ENCODE measurements at regions not wholly inside any gene's neighbourhood (a gene's known extent, or its start where the extent isn't known, plus 50 kb on each side); places are given as distances from the start of the nearest gene placed in this dataset.

DNA sequence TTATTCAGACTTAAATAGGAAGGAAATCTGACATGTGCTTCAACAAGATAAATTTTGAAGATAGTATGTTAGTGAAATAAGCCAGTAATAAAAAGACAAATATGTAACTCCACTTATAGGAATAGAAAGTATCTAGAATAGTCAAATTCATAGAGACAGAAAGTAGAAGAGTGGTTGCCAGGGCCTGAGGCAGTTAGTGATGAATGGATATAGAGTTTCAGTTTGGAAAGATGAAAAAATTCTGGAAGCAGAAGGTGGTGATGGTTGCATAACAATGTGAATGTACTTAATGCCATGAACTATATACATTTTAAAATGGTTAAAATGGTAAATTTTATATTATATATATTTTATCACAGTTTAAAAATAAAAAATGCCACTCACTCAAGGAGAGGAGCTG, 54.3 kb downstream of the HAND2 start:
- Histone ChIP-seq H3K36me3 (no peaks in the 10 kb centered on the region), H3K9me3 (no peaks in the 10 kb centered on the region), H3K4me3 (no peak overlapping the region), H3K4me1 (no peaks in the 10 kb centered on the region), H3K27me3 (no peaks in the 10 kb centered on the region), H3K27ac (no peak overlapping the region)
- intact Hi-C loops (cut with DNase I) = no loop called here
- DNase-seq = no peak
- TF ChIP-seq POLR2A (IDR thresholded peaks at IDR 0.05) = no peak
- TF ChIP-seq, protein P1, sequence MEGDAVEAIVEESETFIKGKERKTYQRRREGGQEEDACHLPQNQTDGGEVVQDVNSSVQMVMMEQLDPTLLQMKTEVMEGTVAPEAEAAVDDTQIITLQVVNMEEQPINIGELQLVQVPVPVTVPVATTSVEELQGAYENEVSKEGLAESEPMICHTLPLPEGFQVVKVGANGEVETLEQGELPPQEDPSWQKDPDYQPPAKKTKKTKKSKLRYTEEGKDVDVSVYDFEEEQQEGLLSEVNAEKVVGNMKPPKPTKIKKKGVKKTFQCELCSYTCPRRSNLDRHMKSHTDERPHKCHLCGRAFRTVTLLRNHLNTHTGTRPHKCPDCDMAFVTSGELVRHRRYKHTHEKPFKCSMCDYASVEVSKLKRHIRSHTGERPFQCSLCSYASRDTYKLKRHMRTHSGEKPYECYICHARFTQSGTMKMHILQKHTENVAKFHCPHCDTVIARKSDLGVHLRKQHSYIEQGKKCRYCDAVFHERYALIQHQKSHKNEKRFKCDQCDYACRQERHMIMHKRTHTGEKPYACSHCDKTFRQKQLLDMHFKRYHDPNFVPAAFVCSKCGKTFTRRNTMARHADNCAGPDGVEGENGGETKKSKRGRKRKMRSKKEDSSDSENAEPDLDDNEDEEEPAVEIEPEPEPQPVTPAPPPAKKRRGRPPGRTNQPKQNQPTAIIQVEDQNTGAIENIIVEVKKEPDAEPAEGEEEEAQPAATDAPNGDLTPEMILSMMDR (IDR thresholded peaks at IDR 0.05) = no peak

DNA sequence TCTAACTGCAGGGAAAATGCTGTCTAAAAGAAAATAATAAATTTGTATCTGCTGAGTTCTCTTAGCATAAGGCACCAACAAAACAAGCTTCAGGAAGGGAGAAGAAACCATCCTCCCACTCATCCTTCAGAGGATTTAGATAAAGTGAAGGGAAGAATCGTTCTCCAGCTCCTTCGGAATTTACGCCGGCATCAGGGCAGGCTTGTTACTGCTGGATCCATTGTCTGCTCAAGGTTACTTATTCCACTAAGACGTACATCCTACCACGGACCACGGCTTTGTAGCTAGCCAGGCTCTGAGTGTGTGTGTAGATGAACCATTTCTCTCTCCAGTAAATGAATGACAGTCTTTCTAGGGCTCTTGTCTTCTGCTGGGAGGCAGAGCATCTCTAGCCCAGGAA, 60.4 kb downstream of the HAND2 start:
- WGBS, 2 donors = 84 to 89% methylated on average over 7 of the region's 7 CpGs
- H3K4me3 ChIP-seq = no peak overlapping the region
- no peaks in the 10 kb centered on the region for H3K9me3 ChIP-seq
- intact Hi-C loops (cut with DNase I) = no loop called here
- TF ChIP-seq, protein P1 (IDR thresholded peaks at IDR 0.05) = no peak
- no peak for TF ChIP-seq POLR2A (IDR thresholded peaks at IDR 0.05)
- no peaks in the 10 kb centered on the region for H3K36me3 ChIP-seq
- no peaks in the 10 kb centered on the region for H3K27me3 ChIP-seq
- no peak overlapping the region for H3K27ac ChIP-seq
- H3K4me1 ChIP-seq = no peaks in the 10 kb centered on the region
- DNase-seq = no peak

DNA sequence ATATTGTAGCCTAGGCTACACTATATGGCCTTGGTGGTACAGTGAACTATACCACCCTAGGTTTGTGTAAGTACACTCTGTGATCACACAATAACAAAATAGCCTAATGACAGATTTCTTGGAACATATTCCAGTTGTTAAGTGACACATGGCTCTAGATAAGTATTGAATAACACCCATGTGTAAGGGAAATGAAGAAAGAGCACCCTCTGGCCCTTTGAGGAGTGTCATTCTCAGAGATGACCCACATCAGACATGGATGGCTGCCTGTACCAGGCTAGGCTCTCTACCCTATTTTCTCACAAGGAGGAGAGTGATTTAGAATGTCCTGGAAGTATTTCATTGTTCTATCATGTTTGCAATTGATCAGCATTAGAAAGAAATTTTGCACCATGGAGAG, 61.7 kb downstream of the HAND2 start:
- Histone ChIP-seq H3K27ac (no peak overlapping the region), H3K4me3 (no peak overlapping the region), H3K4me1 (no peaks in the 10 kb centered on the region), H3K9me3 (no peaks in the 10 kb centered on the region), H3K36me3 (no peaks in the 10 kb centered on the region), H3K27me3 (no peaks in the 10 kb centered on the region)
- intact Hi-C loops (cut with DNase I) = no loop called here
- DNase-seq = no peak
- TF ChIP-seq, protein P1 (IDR thresholded peaks at IDR 0.05) = no peak
- no peak for TF ChIP-seq POLR2A (IDR thresholded peaks at IDR 0.05)

DNA sequence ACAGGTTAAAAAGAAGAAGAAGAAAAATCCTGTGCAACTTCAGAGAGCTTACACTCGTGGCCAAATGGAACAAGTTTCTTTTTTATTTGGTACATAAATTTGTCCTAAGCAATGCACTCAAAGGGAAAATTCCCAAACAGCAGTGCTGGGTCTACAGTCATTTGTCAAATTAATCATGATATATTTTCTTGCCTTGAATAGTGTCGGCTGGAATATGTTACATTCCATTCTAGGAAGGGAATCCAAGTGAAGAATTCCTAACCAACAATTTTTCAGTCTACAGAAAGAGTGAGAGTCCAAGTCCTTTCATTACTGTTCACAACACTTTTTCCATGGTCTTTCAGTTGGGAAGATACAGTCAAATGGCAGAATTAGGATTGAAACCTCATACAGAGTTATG, 63.9 kb downstream of the HAND2 start:
- intact Hi-C loops (cut with DNase I) = no loop called here
- 44 to 57% methylated on average over 2 of the region's 2 CpGs for WGBS, 2 donors
- Histone ChIP-seq H3K27me3 (no peaks in the 10 kb centered on the region), H3K36me3 (no peaks in the 10 kb centered on the region), H3K4me1 (no peaks in the 10 kb centered on the region), H3K27ac (no peak overlapping the region), H3K9me3 (no peaks in the 10 kb centered on the region), H3K4me3 (no peak overlapping the region)
- no peak for DNase-seq
- TF ChIP-seq POLR2A (IDR thresholded peaks at IDR 0.05) = no peak
- TF ChIP-seq, protein P1 (IDR thresholded peaks at IDR 0.05) = no peak

DNA sequence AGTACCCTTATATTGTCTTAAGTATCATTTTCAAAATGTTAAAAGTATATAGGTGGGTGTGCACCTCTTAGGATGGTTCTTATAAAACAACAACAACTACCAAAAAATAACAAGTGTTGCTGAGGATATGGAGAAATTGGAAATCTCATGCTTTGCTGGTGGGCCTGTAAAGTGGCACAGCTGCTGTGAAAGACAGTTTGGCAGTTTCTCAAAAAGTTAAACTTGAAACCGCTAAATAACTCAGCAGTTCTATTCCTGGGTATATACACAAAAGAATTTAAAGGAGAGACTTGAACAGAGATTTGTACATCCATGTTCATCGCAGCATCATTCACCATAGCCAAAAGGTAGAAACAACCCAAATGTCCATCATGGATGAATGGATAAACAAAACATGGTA, 65.5 kb downstream of the HAND2 start:
- 89 to 97% methylated on average over 2 of the region's 2 CpGs for WGBS, 2 donors
- no peaks in the 10 kb centered on the region for H3K9me3 ChIP-seq

More for the DNA sequence above, 65.5 kb downstream of the HAND2 start:
- Histone ChIP-seq H3K27me3 (no peaks in the 10 kb centered on the region), H3K36me3 (no peaks in the 10 kb centered on the region), H3K4me3 (no peak overlapping the region), H3K4me1 (no peaks in the 10 kb centered on the region), H3K27ac (no peak overlapping the region)
- TF ChIP-seq POLR2A (IDR thresholded peaks at IDR 0.05) = no peak
- TF ChIP-seq, protein P1 (IDR thresholded peaks at IDR 0.05) = no peak
- intact Hi-C loops (cut with DNase I) = no loop called here
- DNase-seq = no peak
